ENCODE measurements at regions not wholly inside any gene's neighbourhood (a gene's known extent, or its start where the extent isn't known, plus 50 kb on each side); places are given as distances from the start of the nearest gene placed in this dataset.

DNA sequence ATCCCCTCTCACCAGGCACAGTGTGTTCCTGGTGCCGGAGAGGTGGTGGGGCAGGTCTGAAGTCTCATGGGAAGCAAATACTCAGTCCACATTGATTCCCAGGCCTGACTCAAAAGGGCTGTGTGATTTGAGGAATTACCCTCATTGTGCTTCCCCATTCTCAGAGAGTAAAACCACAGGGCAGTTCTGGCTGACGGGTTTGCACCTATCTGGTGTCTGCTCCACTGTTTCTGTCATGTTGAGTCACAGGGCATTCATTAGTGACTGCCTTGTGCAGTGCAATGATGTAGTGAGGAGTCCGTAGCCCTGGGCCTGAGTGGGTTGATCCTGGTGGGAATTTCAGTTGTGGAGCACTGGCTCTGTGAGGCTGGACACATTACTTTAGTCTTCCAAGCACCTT is 85.2 kb upstream of the ARHGAP20 start:
- TF ChIP-seq, protein P1, sequence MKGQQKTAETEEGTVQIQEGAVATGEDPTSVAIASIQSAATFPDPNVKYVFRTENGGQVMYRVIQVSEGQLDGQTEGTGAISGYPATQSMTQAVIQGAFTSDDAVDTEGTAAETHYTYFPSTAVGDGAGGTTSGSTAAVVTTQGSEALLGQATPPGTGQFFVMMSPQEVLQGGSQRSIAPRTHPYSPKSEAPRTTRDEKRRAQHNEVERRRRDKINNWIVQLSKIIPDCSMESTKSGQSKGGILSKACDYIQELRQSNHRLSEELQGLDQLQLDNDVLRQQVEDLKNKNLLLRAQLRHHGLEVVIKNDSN (IDR thresholded peaks at IDR 0.05) = no peak
- TF ChIP-seq YY1 (IDR thresholded peaks at IDR 0.05; ENCODE audit: low read depth) (no peak), FOXM1 (IDR thresholded peaks at IDR 0.05; ENCODE audit: borderline replicate concordance, low read depth) (no peak), EP300 (IDR thresholded peaks at IDR 0.05; ENCODE audit: borderline replicate concordance) (no peak), NFIC (IDR thresholded peaks at IDR 0.05) (no peak)

All from Ishikawa (cell line).